Lower leg skin (tissue), 4 donors: ENCODE measurements at regions not wholly inside any gene's neighbourhood (a gene's known extent, or its start where the extent isn't known, plus 50 kb on each side); places are given as distances from the start of the nearest gene placed in this dataset.

ENCODE experiments used
- DNase-seq, 2 donors: peaks; one replicate each; pipeline ENCODE4 v3.0.0-alpha.2; 2019; ENCODE audit warnings: low spot score in 2 of 2
- H3K4me3 ChIP-seq: fragments of 200-600 bp; sonication (generic); 2 replicates; pipeline ENCODE4 v1.5.1; 2017; ENCODE audit warnings: mild to moderate bottlenecking, low read depth; ENCODE audit not compliant: poor library complexity, severe bottlenecking
- POLR2A ChIP-seq, 2 donors: fragments of 450-650 bp; IDR thresholded peaks; one replicate each; pipeline ENCODE4 v1.6.1; 2016 to 2017; ENCODE audit warnings: antibody characterized with exemption in 2 of 2, mild to moderate bottlenecking in 1 of 2, moderate library complexity in 1 of 2
- WGBS, 2 donors: methylation state at CpG; one replicate each; pipeline ENCODE4 v1.1.5; 2018; 5-methylcytosine and 5-hydroxymethylcytosine counted together
- intact Hi-C: fragments of 100-400 bp; cut with DNase I; formaldehyde crosslinking; loops from one replicate; pipeline ENCODE4 v1.15.0; 2023; ENCODE audit warnings: low total_unique reads
- TF ChIP-seq, protein P1 (sequence below), 3 donors: fragments of 450-650 bp; IDR thresholded peaks; one replicate each; pipeline ENCODE4 v1.5.1; 2016; ENCODE audit warnings: antibody characterized with exemption in 3 of 3, mild to moderate bottlenecking in 3 of 3, moderate library complexity in 2 of 3

- TF ChIP-seq, protein P1, sequence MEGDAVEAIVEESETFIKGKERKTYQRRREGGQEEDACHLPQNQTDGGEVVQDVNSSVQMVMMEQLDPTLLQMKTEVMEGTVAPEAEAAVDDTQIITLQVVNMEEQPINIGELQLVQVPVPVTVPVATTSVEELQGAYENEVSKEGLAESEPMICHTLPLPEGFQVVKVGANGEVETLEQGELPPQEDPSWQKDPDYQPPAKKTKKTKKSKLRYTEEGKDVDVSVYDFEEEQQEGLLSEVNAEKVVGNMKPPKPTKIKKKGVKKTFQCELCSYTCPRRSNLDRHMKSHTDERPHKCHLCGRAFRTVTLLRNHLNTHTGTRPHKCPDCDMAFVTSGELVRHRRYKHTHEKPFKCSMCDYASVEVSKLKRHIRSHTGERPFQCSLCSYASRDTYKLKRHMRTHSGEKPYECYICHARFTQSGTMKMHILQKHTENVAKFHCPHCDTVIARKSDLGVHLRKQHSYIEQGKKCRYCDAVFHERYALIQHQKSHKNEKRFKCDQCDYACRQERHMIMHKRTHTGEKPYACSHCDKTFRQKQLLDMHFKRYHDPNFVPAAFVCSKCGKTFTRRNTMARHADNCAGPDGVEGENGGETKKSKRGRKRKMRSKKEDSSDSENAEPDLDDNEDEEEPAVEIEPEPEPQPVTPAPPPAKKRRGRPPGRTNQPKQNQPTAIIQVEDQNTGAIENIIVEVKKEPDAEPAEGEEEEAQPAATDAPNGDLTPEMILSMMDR (IDR thresholded peaks at IDR 0.05), result no peak
- no peak for TF ChIP-seq POLR2A (IDR thresholded peaks at IDR 0.05)
- no peak for DNase-seq
- H3K4me3 ChIP-seq, result no peak overlapping the region
- 50 to 57% methylated on average over 7 of the region's 7 CpGs for WGBS, 2 donors
- intact Hi-C loops, result no loop called here
Observed at GRCh38 chr9:87179553-87180340, 232.4 kb upstream of the GAS1 start.

DNA sequence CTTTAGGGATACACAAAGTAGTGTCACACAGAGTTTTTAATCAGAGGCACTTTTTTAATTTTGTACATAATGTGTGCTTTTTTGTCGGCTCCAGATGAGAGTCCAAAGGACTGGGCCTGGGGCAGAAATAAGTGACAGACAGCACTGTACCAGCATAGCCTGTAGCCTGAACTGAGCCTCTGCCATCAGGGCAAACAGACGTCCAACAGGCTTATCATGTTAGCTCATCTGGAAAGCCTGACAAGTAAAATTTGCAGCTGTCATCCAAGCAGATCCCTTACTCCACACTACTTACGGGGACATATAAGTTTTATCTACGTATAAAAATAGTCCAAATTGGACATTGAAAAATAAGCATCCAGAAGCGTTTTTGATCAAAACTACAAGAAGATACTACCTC lies 233.1 kb upstream of the GAS1 start:
- WGBS, 2 donors, result 43 to 48% methylated on average over 5 of the region's 5 CpGs
- no peak for DNase-seq
- intact Hi-C loops, result no loop called here
- H3K4me3 ChIP-seq, result no peak overlapping the region
- TF ChIP-seq POLR2A (IDR thresholded peaks at IDR 0.05), result no peak
- TF ChIP-seq, protein P1 (IDR thresholded peaks at IDR 0.05), result no peak

DNA sequence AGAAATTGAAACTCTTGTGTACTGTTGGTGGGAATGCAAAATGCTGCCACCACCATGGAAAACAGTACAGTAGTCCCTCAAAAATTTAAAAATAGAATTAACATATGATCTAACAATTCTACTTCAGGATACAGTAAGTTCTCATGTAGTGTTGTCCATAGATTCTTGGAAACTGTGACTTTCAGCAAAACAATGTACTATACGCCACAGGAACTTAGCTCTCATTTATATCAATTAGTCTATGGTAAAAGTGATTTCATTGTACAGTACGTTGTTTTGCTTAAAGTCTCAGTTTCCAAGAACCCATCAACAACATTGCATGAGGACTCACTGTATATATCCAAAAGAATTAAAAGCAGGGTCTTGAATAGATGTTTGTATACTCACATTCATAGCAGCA lies 233.5 kb upstream of the GAS1 start:
- DNase-seq, result no peak
- TF ChIP-seq, protein P1 (IDR thresholded peaks at IDR 0.05), result no peak
- WGBS, 2 donors, result 93 to 96% methylated on average over 2 of the region's 2 CpGs
- H3K4me3 ChIP-seq, result no peak overlapping the region
- intact Hi-C loops, result no loop called here

- intact Hi-C loops, result no loop called here
- H3K4me3 ChIP-seq, result no peak overlapping the region
- no peak for DNase-seq
- 82 to 88% methylated on average over 1 of the region's 1 CpG for WGBS, 2 donors
- no peak for TF ChIP-seq POLR2A (IDR thresholded peaks at IDR 0.05)
- TF ChIP-seq, protein P1 (IDR thresholded peaks at IDR 0.05), result no peak
Observed at GRCh38 chr9:87181670-87182069, 234.4 kb upstream of the GAS1 start.

GRCh38 chr9:87184956-87185642 lies 237.8 kb upstream of the GAS1 start:
- intact Hi-C loops, result no loop called here
- no peak overlapping the region for H3K4me3 ChIP-seq
- WGBS, 2 donors, result 72 to 74% methylated on average over 6 of the region's 6 CpGs
- TF ChIP-seq POLR2A (IDR thresholded peaks at IDR 0.05), result no peak
- TF ChIP-seq, protein P1 (IDR thresholded peaks at IDR 0.05), result no peak
- no peak for DNase-seq
